OCI-LY1 (cell line): ENCODE measurements at regions not wholly inside any gene's neighbourhood (a gene's known extent, or its start where the extent isn't known, plus 50 kb on each side); places are given as distances from the start of the nearest gene placed in this dataset.

ENCODE experiments used
- CTCF ChIP-seq: fragments of 200-600 bp; sonication (generic), shearing (Covaris generic); IDR thresholded peaks from 2 replicates; pipeline ENCODE4 v1.5.1; 2017; ENCODE audit warnings: mild to moderate bottlenecking, antibody characterized with exemption, low read length, moderate library complexity, mixed read lengths
- EZH2 ChIP-seq: fragments of 200-600 bp; sonication (generic), shearing (Covaris generic); IDR thresholded peaks from 2 replicates; pipeline ENCODE4 v1.8.0; 2017; ENCODE audit warnings: borderline replicate concordance, mixed run types, mild to moderate bottlenecking, antibody characterized with exemption, low read length, moderate library complexity, mixed read lengths

GRCh38 chr1:78210175-78210574, 164.4 kb downstream of the GIPC2 start:
- TF ChIP-seq CTCF (no peak), EZH2 (no peak)
